HG03432 (cell line): ENCODE measurements at regions not wholly inside any gene's neighbourhood (a gene's known extent, or its start where the extent isn't known, plus 50 kb on each side); places are given as distances from the start of the nearest gene placed in this dataset.

Experiments used
- ATAC-seq: cut with Tn5 transposase; IDR thresholded peaks from one replicate; pipeline ENCODE4 v1.9.1; 2021; ENCODE audit warnings: mild to moderate bottlenecking, moderate library complexity; ENCODE audit not compliant: unreplicated experiment

- ATAC-seq = peak; percentile 23
Measured at GRCh38 chr10:60728056-60728455, 50.2 kb upstream of the CDK1 start.

DNA sequence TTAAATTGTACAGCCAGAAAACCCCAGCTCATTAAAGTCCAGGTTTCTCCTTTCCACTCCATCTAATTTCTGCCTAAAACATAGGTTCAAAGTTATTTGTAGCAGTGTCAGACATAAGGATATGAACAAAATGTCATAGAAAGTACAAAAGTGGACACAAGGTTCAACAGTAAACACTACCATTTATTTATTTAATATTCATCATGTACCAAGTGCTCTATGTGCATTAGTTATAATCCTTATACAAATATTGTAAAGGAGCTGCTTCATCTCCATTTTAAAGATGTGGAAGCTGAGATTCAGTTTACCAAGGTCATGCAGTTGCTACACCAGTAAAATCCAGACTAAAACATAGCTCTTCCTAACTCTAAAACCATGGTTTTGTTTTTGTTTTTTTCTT lies 52.0 kb upstream of the CDK1 start:
- ATAC-seq = no peak

- ATAC-seq = no peak
Measured at GRCh38 chr10:60722623-60723022, 55.7 kb upstream of the CDK1 start.

DNA sequence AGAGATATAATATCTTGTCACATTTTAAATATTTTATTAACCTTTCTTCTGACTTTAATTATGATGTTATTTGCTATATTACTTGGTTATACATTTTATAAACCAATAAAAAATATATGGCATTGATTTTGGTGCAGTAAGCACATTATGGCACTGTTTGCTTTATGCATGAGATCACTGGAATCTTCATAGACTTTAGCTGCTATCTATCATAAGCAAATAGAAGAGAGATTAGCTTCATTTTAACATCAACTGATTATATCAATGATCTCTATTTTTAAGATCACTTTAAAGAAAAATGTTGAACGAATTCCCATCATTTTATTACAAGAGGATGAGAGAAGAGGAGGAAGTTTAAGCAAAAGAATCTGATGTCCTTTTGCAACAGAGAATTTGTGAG lies 58.6 kb upstream of the CDK1 start:
- no peak for ATAC-seq

DNA sequence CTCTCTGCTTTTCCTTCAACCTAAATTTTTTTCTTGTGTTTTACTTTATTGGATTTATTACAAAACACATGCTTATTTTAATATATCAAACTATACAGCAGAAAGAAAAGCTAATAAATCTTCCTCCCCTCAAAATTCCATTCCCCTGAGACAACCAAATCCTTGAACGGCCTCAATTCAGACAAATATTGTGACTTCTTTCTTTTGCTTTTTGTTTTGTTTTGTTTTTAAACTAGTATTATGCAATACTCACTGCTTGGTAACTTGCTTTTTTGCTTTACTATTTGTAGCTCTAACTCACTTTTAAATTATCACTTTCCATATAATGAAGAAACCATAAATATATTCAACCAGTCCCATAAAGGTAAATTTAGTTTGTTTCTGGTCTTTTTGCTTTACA lies 59.4 kb upstream of the CDK1 start:
- no peak for ATAC-seq

DNA sequence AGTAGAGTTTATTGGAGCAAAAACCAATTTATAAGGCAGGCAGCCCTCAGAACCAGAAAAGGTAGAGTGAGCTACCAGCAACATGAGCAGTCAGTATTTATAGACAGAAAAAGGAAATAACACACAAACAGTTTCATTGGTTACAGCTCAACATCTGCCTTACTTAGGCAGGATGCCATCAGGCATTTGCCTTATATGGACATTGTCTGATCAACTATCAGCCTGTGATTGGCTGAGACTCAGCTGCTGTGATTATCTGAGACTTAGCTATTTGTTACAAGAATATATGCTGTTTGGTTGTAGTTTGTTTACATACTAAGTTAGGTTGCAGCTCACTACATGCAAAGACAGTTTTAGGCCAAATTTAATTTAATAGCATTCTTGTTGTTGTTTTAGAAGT lies 60.4 kb upstream of the CDK1 start:
- ATAC-seq = peak; percentile 77

- peak; percentile 56 for ATAC-seq
Measured at GRCh38 chr10:60714233-60714632, 64.0 kb upstream of the CDK1 start.

DNA sequence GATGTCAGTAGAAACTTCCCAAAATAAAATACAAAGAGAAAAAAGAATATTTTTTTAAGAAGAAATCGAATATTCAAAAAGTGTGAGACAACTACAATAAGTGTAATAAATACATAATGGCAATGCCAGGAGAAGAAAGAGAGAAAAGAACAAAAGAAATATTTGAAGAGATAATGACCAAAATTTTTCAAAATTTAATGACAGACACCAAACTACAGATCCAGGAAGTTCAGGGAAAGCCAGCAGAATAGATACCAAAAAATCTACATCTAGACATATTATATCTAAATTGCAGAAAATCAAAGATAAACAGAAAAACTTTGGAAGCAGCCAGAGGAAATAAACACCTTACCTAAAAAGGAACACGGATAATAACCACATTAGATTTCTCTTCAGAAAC lies 66.8 kb upstream of the CDK1 start:
- ATAC-seq = no peak

GRCh38 chr10:60710041-60710440 lies 68.2 kb upstream of the CDK1 start:
- no peak for ATAC-seq

DNA sequence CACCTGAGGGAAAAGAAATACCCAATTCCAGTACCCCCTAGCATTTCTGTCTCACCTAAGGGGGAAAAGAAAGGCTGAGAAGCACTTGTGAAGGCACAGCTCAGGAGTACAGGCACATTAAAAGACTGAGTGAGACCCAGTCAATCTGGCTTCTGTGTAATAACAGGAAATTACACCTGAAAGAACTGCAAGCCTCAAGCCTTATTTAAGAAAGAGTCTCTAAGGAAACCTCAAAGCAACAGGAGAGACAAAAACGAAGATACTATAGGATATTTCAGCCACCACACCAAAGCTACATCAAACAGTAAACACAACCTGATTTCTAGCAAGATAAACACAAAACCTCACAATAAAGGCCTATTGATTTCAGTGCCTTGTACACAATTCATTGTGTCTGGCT lies 69.6 kb upstream of the CDK1 start:
- ATAC-seq = no peak

DNA sequence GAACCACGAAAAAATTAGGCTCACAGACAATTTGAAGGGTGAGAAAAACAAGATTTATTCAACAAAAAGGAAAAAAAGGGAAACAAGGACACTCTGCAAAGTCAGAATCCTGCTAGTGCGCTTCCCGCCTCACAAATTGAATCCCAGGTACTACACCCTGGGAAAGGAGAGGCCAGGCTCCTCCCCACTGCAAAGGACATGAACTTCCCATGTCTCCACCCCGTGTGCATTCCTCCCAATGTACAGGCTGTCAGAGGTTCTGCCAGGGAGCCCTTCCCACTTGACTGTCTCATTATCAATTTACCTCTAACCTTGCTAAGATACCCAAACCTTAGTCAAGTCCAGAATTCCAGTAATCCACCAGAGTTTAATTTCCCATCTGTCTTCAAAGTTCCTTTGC lies 70.4 kb upstream of the CDK1 start:
- ATAC-seq = no peak

DNA sequence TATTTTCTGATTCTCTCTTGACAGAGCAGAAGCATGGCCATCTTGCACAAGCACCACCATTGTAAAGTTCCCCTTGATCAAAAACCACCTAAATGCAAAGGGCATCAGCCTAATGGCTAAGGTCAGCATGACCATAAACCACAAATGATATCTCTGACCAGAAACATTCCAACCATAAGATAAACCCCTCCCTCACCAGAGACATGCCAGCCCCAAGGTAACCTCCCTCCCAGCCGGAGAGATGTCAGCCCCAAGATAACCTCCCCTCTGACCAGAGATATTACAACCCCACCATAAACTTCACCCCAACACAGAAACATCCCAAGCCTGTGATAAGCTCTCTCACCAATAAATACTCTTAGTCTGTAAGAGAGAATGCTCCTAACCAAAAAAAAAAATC lies 72.1 kb upstream of the CDK1 start:
- no peak for ATAC-seq

- ATAC-seq = no peak
Measured at GRCh38 chr10:60705376-60705775, 72.9 kb upstream of the CDK1 start.

DNA sequence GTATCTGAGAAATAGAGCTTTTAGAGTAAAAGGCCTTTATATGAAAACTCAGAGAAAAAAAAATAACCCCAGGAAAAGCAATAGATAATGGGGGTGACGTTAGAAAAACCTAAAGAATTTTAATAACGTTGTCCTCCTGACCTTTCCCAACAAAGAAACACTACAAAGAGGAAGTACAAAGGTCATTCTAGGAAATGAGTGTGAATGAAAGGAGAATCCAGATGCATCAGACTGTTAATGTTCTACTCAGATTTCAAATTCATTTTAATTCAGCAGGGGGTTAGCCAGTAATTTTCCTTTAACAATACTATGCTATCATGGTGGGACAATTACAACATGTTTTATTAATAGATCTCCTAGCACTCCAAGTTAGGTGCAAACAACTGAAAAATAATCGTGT lies 73.8 kb upstream of the CDK1 start:
- ATAC-seq = no peak

- ATAC-seq = no peak
Measured at GRCh38 chr10:60703266-60704041, 74.8 kb upstream of the CDK1 start.

DNA sequence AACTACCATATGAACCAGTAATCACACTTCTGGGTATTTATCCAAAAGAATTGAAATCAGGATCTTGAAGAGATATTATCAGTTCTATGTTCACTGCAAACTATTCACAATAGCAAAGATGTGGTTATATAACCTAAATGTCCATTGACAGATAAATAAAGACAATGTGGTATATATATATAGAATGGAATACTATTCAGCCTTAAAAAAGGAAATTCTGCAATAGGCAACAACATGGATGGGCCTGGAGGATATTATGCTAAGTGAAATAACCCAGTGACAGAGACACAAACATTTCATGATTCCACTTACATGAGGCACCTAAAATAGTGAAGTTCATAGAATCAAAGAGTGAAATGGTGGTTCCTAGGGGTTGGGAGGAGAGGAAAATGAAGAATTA lies 90.6 kb upstream of the CDK1 start:
- ATAC-seq = no peak

DNA sequence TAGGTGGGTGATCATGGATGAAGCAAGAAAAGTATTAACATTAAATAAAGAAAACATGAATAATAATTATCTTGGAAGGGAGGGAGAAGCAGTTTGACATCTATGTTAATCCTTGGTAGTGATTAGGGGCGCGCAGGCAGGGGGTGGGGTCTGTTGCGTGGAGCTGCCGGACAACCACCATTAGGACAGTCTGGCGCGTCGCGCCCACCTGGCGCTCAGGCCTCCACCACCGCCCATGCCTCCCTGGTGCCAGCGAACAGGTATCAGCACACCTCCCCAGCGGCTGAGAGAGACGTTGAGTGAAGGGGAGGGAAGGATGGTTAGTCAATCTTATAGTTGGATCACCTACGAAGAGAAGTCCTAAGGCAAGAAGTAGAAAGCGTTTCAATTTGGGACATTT lies 94.2 kb upstream of the CDK1 start:
- ATAC-seq = no peak

DNA sequence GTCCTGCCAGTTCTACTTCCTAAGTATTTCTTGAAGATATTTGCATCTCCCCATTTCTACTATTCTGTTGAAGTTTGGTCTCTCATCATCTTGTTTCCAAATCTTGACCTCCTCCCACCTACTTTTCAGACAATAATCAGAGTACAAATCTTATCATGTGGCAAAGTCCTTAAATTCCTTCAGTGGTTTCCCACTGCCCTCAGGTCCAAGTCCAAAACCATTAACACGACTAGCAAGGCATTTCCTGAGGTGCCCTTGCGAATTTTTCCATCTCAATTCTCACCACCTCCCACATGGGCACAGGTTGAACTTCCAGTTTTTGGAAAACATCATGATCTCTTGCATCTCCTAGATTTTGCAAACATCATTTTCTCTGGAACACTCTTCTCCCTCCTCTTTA lies 97.2 kb upstream of the CDK1 start:
- ATAC-seq = no peak

DNA sequence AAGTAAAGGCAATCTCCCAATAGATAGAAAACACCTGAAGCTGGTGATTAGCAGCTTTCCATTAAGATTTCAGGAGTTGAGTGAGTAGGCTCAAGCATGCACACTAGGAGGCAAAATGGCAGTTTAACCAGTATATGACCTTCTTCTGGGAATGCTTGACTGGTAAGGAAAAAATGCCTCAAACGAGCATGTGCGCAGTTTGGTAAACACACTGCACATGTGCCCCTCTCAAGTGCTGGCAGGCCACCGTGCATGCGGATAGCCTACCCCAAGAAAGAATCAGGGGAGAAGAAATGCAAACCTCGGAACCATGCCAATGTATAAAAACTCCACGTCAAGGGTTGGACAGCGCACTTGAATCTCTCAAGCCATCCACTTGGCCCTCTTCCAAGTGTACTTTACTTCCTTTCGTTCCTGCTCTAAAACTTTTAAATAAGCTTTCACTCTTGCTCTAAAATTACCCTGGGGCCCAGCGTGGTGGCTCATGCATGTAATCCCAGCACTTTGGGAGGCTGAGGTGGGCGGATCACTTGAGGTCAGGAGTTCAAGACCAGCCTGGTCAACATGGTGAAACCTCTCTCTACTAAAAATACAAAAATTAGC lies 98.8 kb upstream of the CDK1 start:
- no peak for ATAC-seq

DNA sequence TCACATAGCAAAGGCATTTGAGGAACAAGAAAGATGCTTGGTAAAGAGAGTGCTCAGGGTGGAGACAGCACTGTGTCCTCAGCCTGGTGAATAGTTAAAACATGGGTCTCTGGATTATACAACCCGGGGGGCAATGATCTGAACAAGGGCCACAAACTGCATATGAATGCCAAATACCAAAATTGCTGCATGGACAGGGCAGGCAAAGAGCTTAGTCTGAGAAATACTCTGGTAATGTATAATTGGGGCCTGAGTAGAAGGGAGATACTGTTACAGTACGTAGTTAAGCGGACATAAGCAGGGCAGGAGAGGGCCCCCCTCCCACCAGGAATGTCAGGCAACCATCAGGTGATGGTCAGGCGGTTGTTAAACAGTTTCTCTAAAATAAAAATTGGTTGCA lies 99.3 kb upstream of the CDK1 start:
- no peak for ATAC-seq

- no peak for ATAC-seq
Measured at GRCh38 chr10:60677531-60678129, 100.6 kb upstream of the CDK1 start.

- ATAC-seq = no peak
Measured at GRCh38 chr10:60675236-60675635, 103.0 kb upstream of the CDK1 start.

DNA sequence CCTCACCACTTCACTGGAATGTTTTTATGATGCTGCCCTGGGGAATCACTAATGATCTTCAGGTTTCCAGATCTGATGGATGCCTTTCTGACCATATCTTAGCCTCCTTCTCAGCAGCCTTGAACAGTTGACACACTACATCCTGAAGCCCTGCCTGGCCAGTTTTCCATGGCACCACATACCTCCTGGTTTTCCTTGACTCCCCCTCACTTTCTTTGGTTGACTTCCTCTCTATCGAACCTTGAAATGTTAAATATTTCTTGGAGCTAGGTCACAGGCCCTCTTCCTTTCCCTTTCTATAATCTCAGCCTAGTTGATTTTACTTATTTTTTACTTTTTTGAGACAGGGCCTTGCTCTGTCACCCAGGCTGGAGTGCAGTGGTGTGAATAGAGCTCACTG lies 108.8 kb upstream of the CDK1 start:
- no peak for ATAC-seq
